Lower lobe of right lung (tissue), 2 donors: ENCODE measurements at regions not wholly inside any gene's neighbourhood (a gene's known extent, or its start where the extent isn't known, plus 50 kb on each side); places are given as distances from the start of the nearest gene placed in this dataset.
A peak's percentile ranks its signal among the peaks of the same experiment; 100 is the strongest.

Experiments used
- ATAC-seq, 2 donors: fragments of 200-7000 bp; cut with Tn5 transposase; one replicate each; pipeline ENCODE4 v1.9.1; 2020 to 2022; ENCODE audit warnings: mild to moderate bottlenecking in 2 of 2, moderate library complexity in 2 of 2
- DNase-seq: peaks from one replicate; pipeline ENCODE4 v3.0.0-alpha.2; 2020
- H3K27ac ChIP-seq: fragments of 200-600 bp; one replicate; pipeline ENCODE4 v1.8.0; 2022
- H3K27me3 ChIP-seq: fragments of 200-600 bp; one replicate; pipeline ENCODE4 v1.8.0; 2022; ENCODE audit warnings: low read depth
- H3K36me3 ChIP-seq: fragments of 200-600 bp; one replicate; pipeline ENCODE4 v1.8.0; 2022; ENCODE audit warnings: mild to moderate bottlenecking
- H3K4me1 ChIP-seq: fragments of 200-600 bp; one replicate; pipeline ENCODE4 v1.8.0; 2022
- H3K4me3 ChIP-seq: fragments of 200-600 bp; one replicate; pipeline ENCODE4 v1.8.0; 2022; ENCODE audit warnings: mild to moderate bottlenecking
- H3K9me3 ChIP-seq: fragments of 200-600 bp; one replicate; pipeline ENCODE4 v1.8.0; 2022
- CTCF ChIP-seq: fragments of 200-600 bp; IDR thresholded peaks from one replicate; pipeline ENCODE4 v1.8.0; 2022; ENCODE audit warnings: antibody characterized with exemption, mild to moderate bottlenecking
- intact Hi-C: fragments of 100-400 bp; cut with DNase I; formaldehyde crosslinking; loops from one replicate; pipeline ENCODE4 v1.11.0; 2022
- donor health status: DM: no; HTN: yes; CAD: no; lungs with severe emphysema.

- Histone ChIP-seq H3K27ac (no peak overlapping the region), H3K4me3 (no peak overlapping the region), H3K4me1 (no peaks in the 10 kb centered on the region), H3K27me3 (no peaks in the 10 kb centered on the region), H3K36me3 (no peaks in the 10 kb centered on the region), H3K9me3 (no peaks in the 10 kb centered on the region)
- TF ChIP-seq CTCF: no peak
- ATAC-seq (no peak), DNase-seq (no peak)
- intact Hi-C loops: no loop called here
Measured at GRCh38 chr2:234310166-234310565, 186.7 kb downstream of the ARL4C start.

- DNase-seq (no peak), ATAC-seq (no peak)
- Histone ChIP-seq H3K9me3 (no peaks in the 10 kb centered on the region), H3K4me1 (no peaks in the 10 kb centered on the region), H3K27me3 (no peaks in the 10 kb centered on the region), H3K36me3 (no peaks in the 10 kb centered on the region), H3K27ac (no peak overlapping the region), H3K4me3 (no peak overlapping the region)
- TF ChIP-seq CTCF: no peak
- intact Hi-C loops: no loop called here
Measured at GRCh38 chr2:234309431-234309830, 187.4 kb downstream of the ARL4C start.

- intact Hi-C loops: no loop called here
- ATAC-seq: peak; percentile 79 to 89
- H3K36me3 ChIP-seq: no peaks in the 10 kb centered on the region
- no peak for TF ChIP-seq CTCF
- H3K9me3 ChIP-seq: no peaks in the 10 kb centered on the region
- no peaks in the 10 kb centered on the region for H3K27me3 ChIP-seq
- H3K4me1 ChIP-seq: no peaks in the 10 kb centered on the region
- no peak overlapping the region for H3K4me3 ChIP-seq
- DNase-seq: no peak
- no peak overlapping the region for H3K27ac ChIP-seq
Measured at GRCh38 chr2:234308813-234309195, 188.1 kb downstream of the ARL4C start.

GRCh38 chr2:234308073-234308812, 188.6 kb downstream of the ARL4C start:
- DNase-seq (no peak), ATAC-seq (peak in 1 of 2 donors; percentile 34)
- Histone ChIP-seq H3K4me3 (no peak overlapping the region), H3K4me1 (no peaks in the 10 kb centered on the region), H3K36me3 (no peaks in the 10 kb centered on the region), H3K27ac (no peak overlapping the region), H3K27me3 (no peaks in the 10 kb centered on the region), H3K9me3 (no peaks in the 10 kb centered on the region)
- TF ChIP-seq CTCF: no peak
- intact Hi-C loops: no loop called here

GRCh38 chr2:234307322-234307961, 189.4 kb downstream of the ARL4C start:
- no peak overlapping the region for H3K4me3 ChIP-seq
- no peaks in the 10 kb centered on the region for H3K27me3 ChIP-seq
- no peaks in the 10 kb centered on the region for H3K9me3 ChIP-seq
- DNase-seq: no peak
- no peaks in the 10 kb centered on the region for H3K4me1 ChIP-seq
- no peak for ATAC-seq
- intact Hi-C loops: no loop called here
- TF ChIP-seq CTCF: no peak
- H3K27ac ChIP-seq: no peak overlapping the region
- H3K36me3 ChIP-seq: no peaks in the 10 kb centered on the region
